ENCODE measurements at regions not wholly inside any gene's neighbourhood (a gene's known extent, or its start where the extent isn't known, plus 50 kb on each side); places are given as distances from the start of the nearest gene placed in this dataset.
"Not testable (repeated sequence)": the region's sequence is repeated elsewhere in the genome, so short reads cannot be mapped to it uniquely, and the experiment has no call there.

DNA sequence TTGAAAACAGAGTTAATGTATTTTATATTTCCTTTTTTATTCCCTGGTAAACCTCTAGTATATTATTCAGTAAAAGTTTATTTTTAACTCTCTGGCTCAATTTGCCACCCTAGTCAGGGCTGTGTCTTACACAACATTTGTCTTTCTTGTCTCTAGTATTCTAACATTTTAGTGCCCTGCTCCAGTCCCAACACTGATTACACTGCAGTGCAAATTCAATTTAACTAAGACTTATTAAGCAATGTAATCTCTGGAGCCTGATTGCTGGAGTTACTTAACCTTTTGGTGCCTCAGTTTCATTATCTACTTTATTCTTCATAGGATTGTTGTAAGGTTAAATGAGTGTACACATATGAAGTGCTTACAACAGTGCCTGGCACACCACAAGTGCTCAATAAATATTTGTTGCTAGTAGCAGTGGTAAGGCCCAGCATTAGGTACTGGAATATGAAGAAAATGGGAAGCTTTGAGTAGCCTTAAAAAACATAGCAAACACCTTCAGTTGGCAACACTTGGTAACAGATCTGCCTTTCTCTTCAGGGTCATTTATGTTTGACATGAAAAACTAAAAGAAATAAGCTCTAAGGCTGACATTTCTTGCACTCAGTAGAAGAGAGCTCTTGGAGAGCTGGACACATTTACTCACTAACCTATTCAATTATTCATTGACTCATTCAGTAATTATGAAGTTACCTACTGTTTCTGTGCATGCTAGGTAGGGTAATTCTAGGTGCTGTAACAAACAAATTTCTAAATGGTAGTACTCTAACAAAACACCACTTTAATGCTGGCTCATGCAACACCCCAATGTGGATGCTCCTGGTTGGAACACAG lies 364.5 kb upstream of the EPHA3 start:
- FAIRE-seq: no peak
- Histone ChIP-seq H3K36me3 (ENCODE audit: control insufficient read depth in 3 of 3, insufficient read depth in 2 of 3, low read depth in 1 of 3, low read length in 3 of 3) (no peaks in the 10 kb centered on the region), H3K9me3 (ENCODE audit: control insufficient read depth in 2 of 2, insufficient read depth in 1 of 2, low read depth in 1 of 2, low read length in 1 of 2) (no peaks in the 10 kb centered on the region), H3K27me3 (ENCODE audit: control insufficient read depth in 3 of 3, insufficient read depth in 3 of 3, low read length in 3 of 3) (no peaks in the 10 kb centered on the region), H3K4me1 (ENCODE audit: control insufficient read depth in 3 of 3, insufficient read depth in 2 of 3, low read depth in 1 of 3, low read length in 2 of 3) (peaks cover 0 to 5% (median 0%) of the 10 kb centered on the region in 3 donors), H3K27ac (ENCODE audit: low read depth in 1 of 3, low read length in 2 of 3) (no peak overlapping the region), H3K4me3 (ENCODE audit: low read depth in 1 of 3, low read length in 3 of 3) (no peak overlapping the region)
- DNase-seq: peak in 1 of 2 donors; percentile 16

DNA sequence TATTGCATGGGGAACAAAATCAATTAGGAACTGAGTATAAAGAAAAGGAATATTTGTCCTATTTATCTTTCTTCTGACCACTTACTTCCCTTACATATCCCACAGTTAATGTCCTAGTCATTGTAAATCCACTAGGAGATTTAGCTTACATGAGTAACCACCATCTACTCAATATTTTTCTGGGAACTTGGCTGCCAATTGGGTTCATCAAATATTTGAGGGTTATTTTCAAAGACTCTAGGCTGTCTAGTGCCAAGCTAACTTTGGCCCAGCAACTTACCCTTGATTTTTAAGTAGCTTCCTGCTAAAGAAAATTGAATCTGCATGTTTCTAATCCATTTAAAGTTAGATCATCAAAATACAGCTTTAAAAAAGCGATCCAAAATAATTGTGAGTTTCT lies 362.5 kb upstream of the EPHA3 start:
- Histone ChIP-seq H3K27me3 (ENCODE audit: control insufficient read depth in 3 of 3, insufficient read depth in 3 of 3, low read length in 3 of 3) (no peaks in the 10 kb centered on the region), H3K27ac (ENCODE audit: low read depth in 1 of 3, low read length in 2 of 3) (no peak overlapping the region), H3K4me3 (ENCODE audit: low read depth in 1 of 3, low read length in 3 of 3) (no peak overlapping the region), H3K4me1 (ENCODE audit: control insufficient read depth in 3 of 3, insufficient read depth in 2 of 3, low read depth in 1 of 3, low read length in 2 of 3) (peaks cover 0 to 5% (median 0%) of the 10 kb centered on the region in 3 donors), H3K36me3 (ENCODE audit: control insufficient read depth in 3 of 3, insufficient read depth in 2 of 3, low read depth in 1 of 3, low read length in 3 of 3) (no peaks in the 10 kb centered on the region), H3K9me3 (ENCODE audit: control insufficient read depth in 2 of 2, insufficient read depth in 1 of 2, low read depth in 1 of 2, low read length in 1 of 2) (no peaks in the 10 kb centered on the region)
- FAIRE-seq (no peak), DNase-seq (no peak)
- 76 to 87% (median 77%) methylated on average over 1 of the region's 1 CpG for WGBS, 3 donors

DNA sequence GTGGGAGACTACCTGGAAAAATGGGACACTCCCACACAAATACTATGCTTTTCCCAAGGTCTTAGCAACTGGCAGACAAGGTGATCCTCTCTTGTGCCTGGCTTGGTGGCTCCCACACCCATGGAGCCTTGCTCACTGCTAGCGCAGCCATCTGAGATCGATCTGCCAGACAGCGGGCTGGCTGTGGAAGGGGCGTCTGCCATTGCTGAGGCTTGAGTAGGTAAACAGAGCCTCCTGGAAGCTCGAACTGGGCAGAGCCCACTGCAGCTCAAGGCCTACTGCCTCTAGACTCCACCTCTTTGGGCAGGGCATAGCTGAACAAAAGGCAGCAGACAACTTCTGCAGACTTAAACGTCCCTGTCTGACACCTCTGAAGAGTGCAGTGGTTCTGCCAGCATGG lies 360.3 kb upstream of the EPHA3 start:
- not testable (repeated sequence) for H3K36me3 ChIP-seq (ENCODE audit: control insufficient read depth in 3 of 3, insufficient read depth in 2 of 3, low read depth in 1 of 3, low read length in 3 of 3); H3K4me1 ChIP-seq (ENCODE audit: control insufficient read depth in 3 of 3, insufficient read depth in 2 of 3, low read depth in 1 of 3, low read length in 2 of 3); H3K4me3 ChIP-seq (ENCODE audit: low read depth in 1 of 3, low read length in 3 of 3); H3K9me3 ChIP-seq (ENCODE audit: control insufficient read depth in 2 of 2, insufficient read depth in 1 of 2, low read depth in 1 of 2, low read length in 1 of 2); H3K27ac ChIP-seq (ENCODE audit: low read depth in 1 of 3, low read length in 2 of 3); DNase-seq; FAIRE-seq; H3K27me3 ChIP-seq (ENCODE audit: control insufficient read depth in 3 of 3, insufficient read depth in 3 of 3, low read length in 3 of 3)
- WGBS, 3 donors: 74 to 78% (median 74%) methylated on average over 6 of the region's 6 CpGs

DNA sequence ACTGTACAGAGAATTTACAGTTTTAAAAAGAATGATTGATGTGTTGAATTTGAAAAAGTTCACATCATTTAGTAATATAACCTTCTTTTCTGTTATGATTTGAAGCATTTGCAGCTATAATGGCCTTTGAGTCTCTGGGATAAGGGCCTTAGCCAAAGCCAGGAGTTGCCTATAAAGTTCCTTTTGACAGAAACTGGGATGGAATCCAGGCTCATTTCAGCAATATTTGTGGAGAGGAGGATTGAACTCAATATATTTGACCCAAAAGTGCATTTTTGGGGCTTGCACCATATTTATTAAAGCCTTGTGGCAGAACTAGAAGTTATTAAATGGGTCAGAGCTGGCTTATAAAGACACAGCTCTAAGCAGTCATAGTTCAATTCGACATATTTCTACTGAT lies 348.7 kb upstream of the EPHA3 start:
- Histone ChIP-seq H3K27me3 (ENCODE audit: control insufficient read depth in 3 of 3, insufficient read depth in 3 of 3, low read length in 3 of 3) (no peaks in the 10 kb centered on the region), H3K4me3 (ENCODE audit: low read depth in 1 of 3, low read length in 3 of 3) (no peak overlapping the region), H3K9me3 (ENCODE audit: control insufficient read depth in 2 of 2, insufficient read depth in 1 of 2, low read depth in 1 of 2, low read length in 1 of 2) (no peaks in the 10 kb centered on the region), H3K4me1 (ENCODE audit: control insufficient read depth in 3 of 3, insufficient read depth in 2 of 3, low read depth in 1 of 3, low read length in 2 of 3) (no peaks in the 10 kb centered on the region), H3K36me3 (ENCODE audit: control insufficient read depth in 3 of 3, insufficient read depth in 2 of 3, low read depth in 1 of 3, low read length in 3 of 3) (no peaks in the 10 kb centered on the region), H3K27ac (ENCODE audit: low read depth in 1 of 3, low read length in 2 of 3) (no peak overlapping the region)
- no peak for FAIRE-seq
- DNase-seq: no peak
- 3 to 24% (median 11%) methylated on average over 1 of the region's 1 CpG for WGBS, 3 donors

DNA sequence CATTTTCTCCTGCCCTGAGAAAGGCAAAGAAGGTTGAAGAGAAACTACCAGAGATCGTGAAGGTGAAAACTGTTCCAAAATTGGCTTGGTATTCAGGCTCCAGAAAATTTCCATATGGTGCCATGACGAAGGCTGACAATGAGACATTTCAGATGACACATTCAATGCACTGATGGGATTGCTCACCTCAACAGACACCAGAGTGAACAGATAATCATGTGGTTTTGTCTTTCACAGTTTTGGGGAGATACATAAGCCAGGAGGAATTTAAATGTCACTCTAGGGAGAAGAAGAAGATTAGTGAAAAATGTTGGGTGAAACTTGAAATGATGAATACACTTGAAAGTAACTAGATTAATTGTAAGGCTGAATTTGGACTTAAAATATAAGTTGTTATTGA lies 339.7 kb upstream of the EPHA3 start:
- Histone ChIP-seq H3K27me3 (ENCODE audit: control insufficient read depth in 3 of 3, insufficient read depth in 3 of 3, low read length in 3 of 3) (no peaks in the 10 kb centered on the region), H3K27ac (ENCODE audit: low read depth in 1 of 3, low read length in 2 of 3) (no peak overlapping the region), H3K9me3 (ENCODE audit: control insufficient read depth in 2 of 2, insufficient read depth in 1 of 2, low read depth in 1 of 2, low read length in 1 of 2) (no peaks in the 10 kb centered on the region), H3K4me3 (ENCODE audit: low read depth in 1 of 3, low read length in 3 of 3) (no peak overlapping the region), H3K36me3 (ENCODE audit: control insufficient read depth in 3 of 3, insufficient read depth in 2 of 3, low read depth in 1 of 3, low read length in 3 of 3) (no peaks in the 10 kb centered on the region), H3K4me1 (ENCODE audit: control insufficient read depth in 3 of 3, insufficient read depth in 2 of 3, low read depth in 1 of 3, low read length in 2 of 3) (no peaks in the 10 kb centered on the region)
- FAIRE-seq (no peak), DNase-seq (no peak)
- WGBS, 3 donors: 82 to 89% (median 83%) methylated on average over 2 of the region's 2 CpGs

DNA sequence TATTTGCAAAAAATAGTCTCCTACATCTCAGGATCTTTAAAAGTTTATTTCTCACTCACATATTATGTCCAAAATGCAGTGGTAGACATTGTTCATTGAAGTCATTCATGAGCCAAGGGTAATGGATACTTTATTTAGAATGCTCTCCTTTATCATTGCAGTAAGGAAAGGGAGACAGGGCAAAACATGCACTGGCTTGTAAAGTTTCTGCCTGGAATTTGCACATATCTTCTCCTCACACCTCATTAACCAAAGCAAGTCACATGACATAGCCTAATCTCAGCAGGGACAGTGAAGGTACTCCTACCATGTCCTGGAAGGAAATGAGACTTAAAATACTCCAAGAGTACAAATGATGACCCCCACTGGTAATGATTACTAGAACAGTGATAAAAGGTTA lies 333.7 kb upstream of the EPHA3 start:
- Histone ChIP-seq H3K9me3 (ENCODE audit: control insufficient read depth in 2 of 2, insufficient read depth in 1 of 2, low read depth in 1 of 2, low read length in 1 of 2) (no peaks in the 10 kb centered on the region), H3K4me3 (ENCODE audit: low read depth in 1 of 3, low read length in 3 of 3) (no peak overlapping the region), H3K36me3 (ENCODE audit: control insufficient read depth in 3 of 3, insufficient read depth in 2 of 3, low read depth in 1 of 3, low read length in 3 of 3) (no peaks in the 10 kb centered on the region), H3K27me3 (ENCODE audit: control insufficient read depth in 3 of 3, insufficient read depth in 3 of 3, low read length in 3 of 3) (no peaks in the 10 kb centered on the region), H3K4me1 (ENCODE audit: control insufficient read depth in 3 of 3, insufficient read depth in 2 of 3, low read depth in 1 of 3, low read length in 2 of 3) (no peaks in the 10 kb centered on the region), H3K27ac (ENCODE audit: low read depth in 1 of 3, low read length in 2 of 3) (no peak overlapping the region)
- no peak for FAIRE-seq
- DNase-seq: no peak

DNA sequence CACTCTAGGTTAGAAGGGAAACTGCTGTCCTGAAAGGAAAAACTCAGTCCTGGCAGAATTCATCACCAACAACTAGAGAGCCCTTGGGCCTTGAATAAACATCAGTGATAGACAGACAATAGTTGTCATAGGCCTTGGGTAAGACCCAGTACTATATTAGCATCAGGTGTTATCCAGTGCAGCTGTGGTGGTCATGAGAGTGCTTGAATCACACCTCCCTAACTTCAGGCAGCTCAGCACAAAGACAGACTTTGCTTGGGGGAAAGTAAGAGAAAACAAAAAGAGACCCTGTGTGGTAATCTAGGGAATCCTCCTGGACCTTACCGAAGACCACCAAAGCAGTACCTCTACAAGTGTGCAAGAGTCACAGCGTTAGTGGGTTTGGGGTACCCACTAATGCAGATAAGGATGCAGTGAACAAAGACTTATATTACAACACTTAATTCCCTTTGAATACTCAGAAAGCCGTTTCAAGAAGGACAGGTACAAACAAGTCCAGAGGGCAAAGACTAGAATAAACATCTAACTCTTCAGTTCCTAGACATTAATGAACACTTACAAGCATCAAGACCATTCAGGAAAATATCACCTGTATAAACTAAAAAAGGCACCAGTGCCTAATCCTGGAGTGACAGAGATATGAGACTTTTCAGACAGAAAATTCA lies 332.3 kb upstream of the EPHA3 start:
- Histone ChIP-seq H3K27me3 (ENCODE audit: control insufficient read depth in 3 of 3, insufficient read depth in 3 of 3, low read length in 3 of 3) (no peaks in the 10 kb centered on the region), H3K36me3 (ENCODE audit: control insufficient read depth in 3 of 3, insufficient read depth in 2 of 3, low read depth in 1 of 3, low read length in 3 of 3) (no peaks in the 10 kb centered on the region), H3K4me3 (ENCODE audit: low read depth in 1 of 3, low read length in 3 of 3) (no peak overlapping the region), H3K27ac (ENCODE audit: low read depth in 1 of 3, low read length in 2 of 3) (no peak overlapping the region), H3K9me3 (ENCODE audit: control insufficient read depth in 2 of 2, insufficient read depth in 1 of 2, low read depth in 1 of 2, low read length in 1 of 2) (no peaks in the 10 kb centered on the region), H3K4me1 (ENCODE audit: control insufficient read depth in 3 of 3, insufficient read depth in 2 of 3, low read depth in 1 of 3, low read length in 2 of 3) (no peaks in the 10 kb centered on the region)
- no peak for FAIRE-seq
- 61 to 78% (median 73%) methylated on average over 3 of the region's 3 CpGs for WGBS, 3 donors
- DNase-seq: no peak

DNA sequence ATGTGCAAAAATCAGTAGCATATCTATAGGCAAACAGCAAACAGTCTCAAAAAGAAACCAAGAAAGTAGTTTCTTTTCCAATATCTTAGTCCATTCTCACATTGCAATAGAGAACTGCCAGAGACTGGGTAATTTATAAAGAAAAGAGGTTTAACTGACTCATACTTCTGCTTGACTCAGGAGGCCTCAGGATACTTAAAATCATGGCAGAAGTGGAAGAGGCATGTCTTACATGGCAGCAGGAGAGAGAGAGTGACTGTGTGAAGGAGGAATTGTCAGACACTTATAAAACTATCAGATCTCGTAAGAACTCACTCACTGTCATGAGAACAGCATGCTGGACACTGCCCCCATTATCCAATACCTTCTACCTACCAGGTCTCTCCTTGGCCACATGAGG lies 327.9 kb upstream of the EPHA3 start:
- Histone ChIP-seq H3K27ac (ENCODE audit: low read depth in 1 of 3, low read length in 2 of 3) (no peak overlapping the region), H3K36me3 (ENCODE audit: control insufficient read depth in 3 of 3, insufficient read depth in 2 of 3, low read depth in 1 of 3, low read length in 3 of 3) (no peaks in the 10 kb centered on the region), H3K27me3 (ENCODE audit: control insufficient read depth in 3 of 3, insufficient read depth in 3 of 3, low read length in 3 of 3) (no peaks in the 10 kb centered on the region), H3K4me3 (ENCODE audit: low read depth in 1 of 3, low read length in 3 of 3) (no peak overlapping the region), H3K4me1 (ENCODE audit: control insufficient read depth in 3 of 3, insufficient read depth in 2 of 3, low read depth in 1 of 3, low read length in 2 of 3) (no peaks in the 10 kb centered on the region), H3K9me3 (ENCODE audit: control insufficient read depth in 2 of 2, insufficient read depth in 1 of 2, low read depth in 1 of 2, low read length in 1 of 2) (no peaks in the 10 kb centered on the region)
- no peak for DNase-seq
- FAIRE-seq: no peak
- WGBS, 3 donors: 10 to 60% (median 31%) methylated on average over 1 of the region's 1 CpG

DNA sequence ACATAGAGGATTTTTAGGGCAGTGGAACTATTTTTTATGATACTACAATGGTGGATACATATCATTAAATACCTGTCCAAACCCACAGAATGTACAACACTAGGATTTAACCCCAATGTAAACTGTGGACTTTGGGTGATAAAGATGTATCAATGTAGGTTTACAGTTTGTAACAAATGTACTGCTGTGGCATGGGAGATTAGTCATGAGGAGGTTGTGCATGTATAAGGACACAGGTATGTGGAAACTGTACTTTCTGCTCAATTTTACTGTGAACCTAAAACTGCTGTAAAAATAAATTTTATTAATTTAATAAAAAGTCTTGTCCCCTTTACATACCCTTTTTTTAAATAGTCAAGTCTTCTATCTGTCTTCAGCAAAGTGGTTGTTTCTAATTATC lies 322.5 kb upstream of the EPHA3 start:
- DNase-seq (no peak), FAIRE-seq (no peak)
- Histone ChIP-seq H3K36me3 (ENCODE audit: control insufficient read depth in 3 of 3, insufficient read depth in 2 of 3, low read depth in 1 of 3, low read length in 3 of 3) (no peaks in the 10 kb centered on the region), H3K27me3 (ENCODE audit: control insufficient read depth in 3 of 3, insufficient read depth in 3 of 3, low read length in 3 of 3) (no peaks in the 10 kb centered on the region), H3K9me3 (ENCODE audit: control insufficient read depth in 2 of 2, insufficient read depth in 1 of 2, low read depth in 1 of 2, low read length in 1 of 2) (no peaks in the 10 kb centered on the region), H3K4me3 (ENCODE audit: low read depth in 1 of 3, low read length in 3 of 3) (no peak overlapping the region), H3K4me1 (ENCODE audit: control insufficient read depth in 3 of 3, insufficient read depth in 2 of 3, low read depth in 1 of 3, low read length in 2 of 3) (no peaks in the 10 kb centered on the region), H3K27ac (ENCODE audit: low read depth in 1 of 3, low read length in 2 of 3) (no peak overlapping the region)

Data from small intestine (tissue), 7 donors.